GOT3 (cell line): ENCODE measurements at regions not wholly inside any gene's neighbourhood (a gene's known extent, or its start where the extent isn't known, plus 50 kb on each side); places are given as distances from the start of the nearest gene placed in this dataset.

Experiments used
- DNase-seq: peaks from one replicate; lab custom pipeline; 2025; ENCODE audit warnings: mixed read lengths; lab: John Stamatoyannopoulos, UW

GRCh38 chr15:38672814-38673670 lies 108.4 kb upstream of the RASGRP1 start:
- DNase-seq: no peak

DNA sequence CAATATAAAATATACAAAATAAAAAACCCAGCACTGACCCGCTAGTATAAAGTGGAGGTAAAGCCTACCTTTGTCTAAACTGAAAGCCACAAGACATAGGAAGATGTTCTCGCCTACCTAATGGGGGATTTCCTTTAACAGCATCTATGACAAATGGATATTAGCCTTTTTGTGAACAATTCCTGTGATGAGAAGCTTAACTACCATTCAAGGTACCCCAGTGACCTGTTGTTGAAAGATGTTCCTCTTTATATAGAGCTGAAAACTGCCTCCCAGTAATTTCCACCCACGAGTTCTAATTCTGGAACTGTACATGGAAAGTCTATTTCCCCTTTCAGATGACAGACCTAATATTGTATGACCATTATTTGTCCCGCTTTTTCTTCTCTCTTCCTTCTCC lies 109.8 kb upstream of the RASGRP1 start:
- no peak for DNase-seq

GRCh38 chr15:38678281-38678680 lies 113.7 kb upstream of the RASGRP1 start:
- no peak for DNase-seq

DNA sequence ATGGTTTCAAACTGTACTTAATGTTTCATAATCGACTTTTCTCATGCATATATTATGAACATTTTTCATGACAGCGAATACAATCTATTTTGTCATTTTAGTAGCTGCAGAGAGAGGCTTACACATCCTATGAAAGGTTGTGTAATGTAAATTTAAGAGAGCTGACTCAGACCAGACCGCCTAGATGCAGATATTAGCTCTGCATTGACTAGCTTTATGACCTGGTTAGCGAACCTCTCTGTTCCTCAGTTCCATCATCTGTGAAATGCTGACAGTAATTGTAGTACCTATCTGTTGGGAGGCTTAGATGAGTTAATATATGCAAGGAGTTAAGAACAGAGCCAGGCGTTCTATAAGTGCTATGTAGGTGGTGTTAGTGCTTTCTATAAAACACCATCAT lies 116.2 kb upstream of the RASGRP1 start:
- DNase-seq: no peak

DNA sequence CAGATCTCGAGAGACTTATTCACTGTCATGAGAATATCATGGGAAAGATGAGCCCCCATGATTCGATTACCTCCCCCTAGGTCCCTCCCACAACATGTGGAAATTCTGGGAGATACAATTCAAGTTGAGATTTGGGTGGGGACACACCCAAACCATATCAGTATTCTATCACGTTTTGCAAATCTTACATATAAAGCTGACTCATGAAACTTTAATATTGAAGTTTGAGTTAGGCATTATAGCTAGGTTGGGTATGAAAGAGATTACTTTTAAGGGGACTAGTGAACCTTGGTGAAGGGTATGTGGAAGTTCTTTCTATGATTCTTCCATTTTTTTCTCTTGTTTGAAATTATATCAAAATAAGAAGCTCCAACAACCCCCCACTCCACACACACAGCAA lies 117.7 kb upstream of the RASGRP1 start:
- no peak for DNase-seq

DNA sequence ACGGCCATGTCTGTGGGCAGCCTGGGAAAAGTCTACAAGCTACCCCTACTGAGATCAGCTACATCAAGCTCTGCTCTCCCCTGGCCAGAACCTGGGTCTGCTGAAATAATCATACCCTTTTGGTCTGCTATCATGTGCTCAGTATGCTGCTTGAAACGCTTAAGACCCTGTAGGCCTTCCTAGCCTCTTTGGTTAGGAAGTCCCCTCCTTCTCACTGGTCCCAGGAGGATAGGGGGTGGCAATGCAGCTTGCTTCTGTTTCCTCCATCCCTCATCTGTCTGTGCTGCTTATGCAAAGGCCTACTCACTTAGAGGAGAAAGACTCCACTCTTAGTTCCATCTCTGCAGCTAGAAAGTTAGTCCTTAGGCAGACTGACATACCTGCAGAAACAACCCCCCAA lies 118.2 kb upstream of the RASGRP1 start:
- DNase-seq: no peak

GRCh38 chr15:38683382-38684242 lies 119.0 kb upstream of the RASGRP1 start:
- no peak for DNase-seq

- DNase-seq: no peak
These were observed 119.9 kb upstream of the RASGRP1 start for GRCh38 chr15:38684440-38685010.

DNA sequence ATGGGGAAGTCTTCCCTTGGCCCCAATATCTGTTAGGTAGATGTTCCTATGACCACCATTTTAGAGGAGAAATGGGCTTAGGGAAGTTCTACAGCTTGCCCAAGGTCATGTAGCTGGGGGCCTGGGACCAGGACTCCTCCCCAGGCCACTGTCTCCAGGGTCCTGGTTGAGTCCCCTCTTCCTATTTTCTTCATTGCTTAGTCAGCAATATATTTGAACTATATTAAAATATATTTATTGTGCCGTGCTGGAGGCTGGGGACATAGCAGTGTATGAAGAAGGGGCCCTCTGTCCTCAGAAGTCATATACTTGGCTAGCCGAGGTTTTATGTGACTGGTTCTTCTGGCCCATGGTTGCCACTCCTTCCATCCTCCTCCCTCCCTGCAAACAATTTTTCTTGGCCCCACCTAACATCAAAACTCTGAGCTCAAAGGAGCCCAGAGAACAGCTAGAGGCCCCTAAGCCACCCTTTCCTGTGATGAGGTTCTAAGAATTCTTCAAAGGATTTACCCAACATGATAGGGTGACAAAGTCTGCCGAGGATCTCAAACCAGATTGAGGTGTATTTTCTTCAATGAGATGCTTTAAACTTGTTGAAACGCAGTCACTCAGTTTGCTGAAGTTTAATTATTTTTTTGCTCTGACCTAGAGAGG lies 121.2 kb upstream of the RASGRP1 start:
- no peak for DNase-seq

GRCh38 chr15:38687340-38687739 lies 122.7 kb upstream of the RASGRP1 start:
- no peak for DNase-seq

GRCh38 chr15:38687775-38688495 lies 123.3 kb upstream of the RASGRP1 start:
- DNase-seq: no peak

GRCh38 chr15:38688761-38689160 lies 124.1 kb upstream of the RASGRP1 start:
- DNase-seq: no peak

- DNase-seq: no peak
These were observed 124.9 kb upstream of the RASGRP1 start for GRCh38 chr15:38689522-38689921.

GRCh38 chr15:38690216-38690615 lies 125.6 kb upstream of the RASGRP1 start:
- no peak for DNase-seq

- DNase-seq: no peak
These were observed 126.2 kb upstream of the RASGRP1 start for GRCh38 chr15:38690719-38691332.

- no peak for DNase-seq
These were observed 126.8 kb upstream of the RASGRP1 start for GRCh38 chr15:38691377-38691776.

DNA sequence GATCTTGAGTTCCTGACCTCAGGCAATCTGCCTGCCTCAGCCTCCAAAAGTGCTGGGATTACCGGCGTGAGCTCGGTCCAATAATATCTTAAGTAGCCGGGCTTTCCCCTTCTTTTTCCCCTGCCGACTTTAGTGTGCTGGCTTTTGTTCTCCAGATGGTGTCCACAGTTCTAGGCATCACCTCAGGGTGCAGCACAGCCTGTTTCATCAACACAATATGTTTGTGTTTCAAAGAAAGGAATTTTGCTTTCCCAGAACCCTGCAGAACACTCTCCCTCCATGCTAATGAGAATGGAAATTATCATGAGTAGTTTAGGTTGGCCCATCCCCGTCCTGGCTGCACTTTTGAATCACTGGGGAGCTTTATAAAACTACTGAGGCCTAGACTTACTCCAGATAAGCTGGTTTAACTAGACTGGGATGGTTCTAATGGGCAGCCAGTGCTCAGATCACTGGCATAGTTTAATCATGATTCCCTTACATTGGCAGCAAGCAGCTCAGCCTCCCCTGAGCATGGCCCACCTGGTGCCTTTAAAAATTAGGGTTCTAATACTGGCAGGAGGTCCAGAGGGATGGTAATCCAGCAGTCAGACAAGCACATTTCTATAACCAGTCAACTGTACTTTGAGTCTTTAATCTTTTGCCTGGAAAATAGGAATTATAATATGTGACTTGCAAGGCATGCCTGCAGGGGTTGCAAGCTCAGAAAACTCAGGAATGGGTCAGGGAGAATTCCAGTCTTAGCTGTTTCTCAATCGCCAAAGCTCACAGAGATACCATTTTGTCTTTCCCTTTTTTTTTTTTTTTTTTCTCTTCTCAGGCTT lies 127.6 kb upstream of the RASGRP1 start:
- no peak for DNase-seq

GRCh38 chr15:38692789-38693062 lies 128.1 kb upstream of the RASGRP1 start:
- DNase-seq: no peak

DNA sequence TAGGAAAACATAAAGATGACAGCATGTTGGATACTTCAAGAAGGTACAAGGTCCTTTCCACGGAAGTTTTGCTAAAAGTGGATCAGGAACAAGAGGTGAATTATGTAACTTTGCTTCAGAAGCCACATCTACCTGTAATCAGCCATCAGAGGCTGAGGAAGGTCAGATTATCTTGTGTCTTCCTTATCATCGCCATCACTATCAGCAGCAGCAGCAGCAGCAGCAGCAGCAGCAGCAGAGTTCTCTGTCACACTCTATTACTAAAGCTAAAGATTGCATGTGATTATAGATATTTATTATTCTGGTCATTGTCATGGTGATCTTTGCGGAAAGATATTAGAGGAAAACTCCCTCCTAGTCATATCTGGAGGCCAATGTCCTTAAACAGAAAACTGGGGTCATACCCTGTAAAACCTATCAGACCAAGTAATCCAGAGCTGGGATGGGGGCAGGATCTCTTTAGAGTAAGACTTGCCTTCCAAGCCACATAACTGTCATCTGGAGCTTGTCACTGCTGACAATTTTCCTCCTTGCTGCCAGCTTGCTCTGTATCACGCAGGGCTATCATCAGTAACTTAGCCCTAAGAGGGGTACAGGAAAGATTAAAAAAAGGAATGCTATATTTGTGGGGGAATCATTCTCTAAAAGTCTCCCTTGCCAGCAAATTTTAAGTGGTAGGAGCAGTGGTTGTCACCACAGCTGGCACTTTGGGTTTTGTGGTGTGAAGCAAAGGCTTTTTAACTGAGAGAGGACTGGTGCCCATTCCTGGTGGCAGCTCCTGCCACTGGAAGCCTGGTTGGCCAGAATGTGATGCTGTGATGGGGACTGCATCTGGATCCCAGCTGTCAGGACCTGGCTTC lies 130.9 kb upstream of the RASGRP1 start:
- DNase-seq: no peak
